ENCODE measurements at regions not wholly inside any gene's neighbourhood (a gene's known extent, or its start where the extent isn't known, plus 50 kb on each side); places are given as distances from the start of the nearest gene placed in this dataset.

DNA sequence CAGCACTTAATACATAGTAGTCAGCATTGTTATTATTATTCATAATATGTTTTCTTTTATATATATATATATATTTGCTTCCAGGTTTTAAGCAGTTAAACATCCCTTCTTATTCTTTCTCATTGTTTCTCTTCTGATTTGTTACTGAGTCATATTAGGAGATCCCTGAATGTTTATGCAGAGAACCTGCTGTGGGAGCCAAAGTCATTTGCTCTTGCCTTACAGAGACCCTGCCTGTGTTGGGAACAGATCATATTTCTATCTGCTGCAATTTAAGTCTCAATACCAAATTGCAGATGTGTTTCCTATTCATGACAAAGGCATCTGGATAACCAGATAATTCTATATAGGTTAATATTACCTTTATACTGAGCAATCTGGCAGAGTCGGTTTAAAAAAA is 323.0 kb upstream of the UMPS start:
- H3K27ac ChIP-seq, result no peak overlapping the region
- TF ChIP-seq, protein P1, sequence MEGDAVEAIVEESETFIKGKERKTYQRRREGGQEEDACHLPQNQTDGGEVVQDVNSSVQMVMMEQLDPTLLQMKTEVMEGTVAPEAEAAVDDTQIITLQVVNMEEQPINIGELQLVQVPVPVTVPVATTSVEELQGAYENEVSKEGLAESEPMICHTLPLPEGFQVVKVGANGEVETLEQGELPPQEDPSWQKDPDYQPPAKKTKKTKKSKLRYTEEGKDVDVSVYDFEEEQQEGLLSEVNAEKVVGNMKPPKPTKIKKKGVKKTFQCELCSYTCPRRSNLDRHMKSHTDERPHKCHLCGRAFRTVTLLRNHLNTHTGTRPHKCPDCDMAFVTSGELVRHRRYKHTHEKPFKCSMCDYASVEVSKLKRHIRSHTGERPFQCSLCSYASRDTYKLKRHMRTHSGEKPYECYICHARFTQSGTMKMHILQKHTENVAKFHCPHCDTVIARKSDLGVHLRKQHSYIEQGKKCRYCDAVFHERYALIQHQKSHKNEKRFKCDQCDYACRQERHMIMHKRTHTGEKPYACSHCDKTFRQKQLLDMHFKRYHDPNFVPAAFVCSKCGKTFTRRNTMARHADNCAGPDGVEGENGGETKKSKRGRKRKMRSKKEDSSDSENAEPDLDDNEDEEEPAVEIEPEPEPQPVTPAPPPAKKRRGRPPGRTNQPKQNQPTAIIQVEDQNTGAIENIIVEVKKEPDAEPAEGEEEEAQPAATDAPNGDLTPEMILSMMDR (conservative IDR thresholded peaks at IDR 0.05), result no peak

DNA sequence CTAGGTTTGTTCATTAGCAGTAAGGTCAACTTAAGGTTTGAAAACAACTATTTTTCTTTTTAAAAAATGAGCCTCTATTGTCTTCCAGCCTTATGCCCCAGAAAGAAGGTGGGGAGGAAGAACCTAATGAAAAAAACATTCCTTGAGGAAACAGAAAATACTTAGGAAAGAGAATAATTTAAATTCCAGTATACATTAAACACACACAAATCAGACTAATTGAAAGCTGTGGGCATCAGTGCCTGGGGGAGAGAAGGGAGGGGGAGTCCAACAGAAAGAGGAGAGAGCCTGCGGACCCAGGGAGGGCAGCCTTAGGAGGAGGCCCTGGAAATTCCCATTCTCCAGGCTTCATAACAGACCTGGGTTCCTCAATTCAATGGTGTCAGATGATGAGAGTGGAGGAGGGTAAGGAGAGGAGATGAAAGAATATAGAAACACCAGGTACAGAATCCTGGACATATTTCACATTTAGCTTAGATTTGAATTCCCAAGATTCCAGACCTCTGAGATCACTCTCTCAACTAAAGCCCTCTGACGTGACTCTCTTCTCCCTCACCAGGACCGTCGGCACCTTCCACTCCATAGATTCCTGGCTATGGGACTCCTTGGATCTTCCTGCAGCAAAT is 320.5 kb upstream of the UMPS start:
- H3K27ac ChIP-seq, result no peak overlapping the region
- TF ChIP-seq, protein P1 (conservative IDR thresholded peaks at IDR 0.05), result no peak

DNA sequence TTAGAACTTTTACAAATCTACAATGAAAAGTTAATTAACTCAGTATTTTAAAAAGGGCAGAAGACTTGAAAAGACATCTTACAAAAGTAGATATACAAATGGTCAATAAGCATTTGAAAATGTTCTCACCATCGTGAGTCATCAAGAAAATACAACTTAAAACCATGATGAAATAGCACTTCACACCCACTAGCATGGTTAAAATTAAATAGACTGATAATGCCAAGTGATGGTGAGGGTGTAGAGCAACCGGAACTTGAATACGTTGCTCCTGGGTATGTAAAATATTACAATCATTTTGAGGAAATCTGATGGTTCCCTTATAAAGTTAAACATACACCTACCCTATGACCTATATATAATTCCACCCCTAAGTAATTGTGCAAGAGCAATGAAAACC is 319.8 kb upstream of the UMPS start:
- H3K27ac ChIP-seq, result no peak overlapping the region

DNA sequence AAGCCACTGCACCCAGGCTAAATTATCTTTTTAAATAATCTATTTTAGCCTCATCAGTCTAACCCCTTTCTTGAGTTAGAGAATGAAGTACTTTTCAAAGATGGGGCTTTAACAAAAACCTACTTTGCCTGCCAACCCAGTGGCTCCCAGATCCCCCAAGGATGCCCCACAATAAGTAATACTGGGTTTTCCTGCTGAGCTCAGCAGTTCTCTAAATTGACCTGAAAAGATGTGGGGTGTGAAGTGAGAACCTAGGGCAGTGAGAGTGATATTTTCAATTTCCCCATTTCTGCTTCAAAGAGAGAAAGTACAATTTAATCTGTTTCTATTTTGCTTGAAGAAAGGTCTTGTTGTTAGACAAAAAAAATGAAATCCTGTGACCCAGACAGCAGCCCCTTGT is 318.5 kb upstream of the UMPS start:
- H3K27ac ChIP-seq, result no peak overlapping the region
- TF ChIP-seq, protein P1 (conservative IDR thresholded peaks at IDR 0.05), result no peak

More for the DNA sequence above, 319.8 kb upstream of the UMPS start:
- TF ChIP-seq, protein P1 (conservative IDR thresholded peaks at IDR 0.05), result no peak

DNA sequence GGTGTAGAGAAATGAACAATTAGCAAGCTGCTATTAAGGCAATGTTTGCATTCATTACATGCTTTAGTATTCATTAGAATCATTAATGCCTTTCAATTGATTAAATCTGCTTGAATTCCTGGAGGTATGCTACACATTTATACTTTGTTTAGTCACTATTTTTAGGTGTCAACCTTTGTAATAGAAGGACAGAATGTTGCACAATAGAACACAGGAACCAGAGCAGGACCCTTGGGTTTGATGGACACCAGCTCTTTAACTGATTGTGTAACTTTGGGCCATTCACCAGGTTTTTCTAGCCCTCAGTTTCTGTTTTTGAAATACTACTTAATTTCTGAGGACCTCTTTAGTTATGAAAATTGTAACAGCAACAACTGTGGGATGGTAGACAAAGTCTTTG is 317.6 kb upstream of the UMPS start:
- TF ChIP-seq, protein P1 (conservative IDR thresholded peaks at IDR 0.05), result no peak
- no peak overlapping the region for H3K27ac ChIP-seq

DNA sequence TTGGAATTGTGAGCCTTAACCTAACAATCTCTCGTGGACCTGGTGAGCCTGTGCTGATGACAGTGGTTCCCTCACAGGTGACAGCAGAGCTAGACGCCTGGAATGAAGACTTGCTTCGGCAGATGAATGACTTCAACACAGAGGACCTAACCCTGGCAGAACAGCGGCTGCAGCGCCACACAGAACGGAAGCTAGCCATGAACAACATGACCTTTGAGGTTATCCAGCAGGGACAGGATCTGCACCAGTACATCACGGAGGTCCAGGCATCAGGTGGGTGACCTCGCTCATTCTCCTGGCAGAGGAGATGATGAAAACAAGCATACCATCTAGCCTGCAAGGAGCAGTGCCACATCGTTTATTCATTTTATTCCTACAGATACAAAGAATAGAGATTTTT is 316.9 kb upstream of the UMPS start:
- H3K27ac ChIP-seq, result peak overlapping the region; percentile 33; the same call in 1 of the 2 replicates
- TF ChIP-seq, protein P1 (conservative IDR thresholded peaks at IDR 0.05), result no peak

DNA sequence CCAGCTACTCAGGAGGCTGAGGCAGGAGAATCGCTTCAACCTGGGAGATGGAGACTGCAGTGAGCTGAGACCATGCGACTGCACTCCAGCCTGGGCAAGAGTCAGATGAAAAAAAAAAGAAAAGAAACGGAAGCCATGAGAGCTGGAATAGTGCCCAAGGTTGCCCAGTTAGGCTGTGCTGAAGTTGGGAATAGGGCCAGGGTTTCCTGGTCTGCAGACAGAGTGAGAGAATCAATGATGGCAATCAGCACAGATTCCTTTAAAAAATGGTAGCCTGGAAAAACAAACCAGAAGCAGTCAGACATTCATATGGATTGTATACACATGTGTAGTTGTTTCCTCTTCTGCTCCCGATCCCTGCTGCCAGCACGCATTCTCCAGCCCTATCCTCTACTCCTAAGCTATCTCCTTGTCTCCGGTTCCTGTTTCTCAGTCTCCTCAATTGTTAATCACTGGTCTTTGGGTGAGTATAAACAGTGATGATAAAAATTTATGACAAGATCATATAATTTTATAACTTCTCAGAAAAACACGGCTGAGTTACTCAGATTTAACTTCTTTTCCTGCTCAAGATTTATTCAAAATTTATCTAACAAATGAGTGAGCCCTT is 316.2 kb upstream of the UMPS start:
- peak overlapping the region; percentile 33; the same call in 1 of the 2 replicates for H3K27ac ChIP-seq
- TF ChIP-seq, protein P1 (conservative IDR thresholded peaks at IDR 0.05), result no peak
